NCI-H748 (cell line): ENCODE measurements at regions not wholly inside any gene's neighbourhood (a gene's known extent, or its start where the extent isn't known, plus 50 kb on each side); places are given as distances from the start of the nearest gene placed in this dataset.
A peak's percentile ranks its signal among the peaks of the same experiment; 100 is the strongest.
"Not testable (repeated sequence)": the region's sequence is repeated elsewhere in the genome, so short reads cannot be mapped to it uniquely, and the experiment has no call there.

Source experiments
- DNase-seq: peaks from one replicate; lab custom pipeline; 2025; ENCODE audit not compliant: unreplicated experiment; lab: John Stamatoyannopoulos, UW

GRCh38 chr3:107222907-107223306 lies 154.3 kb upstream of the CCDC54 start:
- no peak for DNase-seq

GRCh38 chr3:107224026-107224596 lies 153.1 kb upstream of the CCDC54 start:
- DNase-seq = no peak

GRCh38 chr3:107227091-107227490 lies 150.1 kb upstream of the CCDC54 start:
- DNase-seq = no peak

- DNase-seq = not testable (repeated sequence)
Observed at GRCh38 chr3:107233877-107234276, 143.4 kb upstream of the CCDC54 start.

GRCh38 chr3:107235193-107235927 lies 141.9 kb upstream of the CCDC54 start:
- DNase-seq = peak; percentile 16

- peak; percentile 68 for DNase-seq
Observed at GRCh38 chr3:107235928-107236315, 141.3 kb upstream of the CCDC54 start.

- no peak for DNase-seq
Observed at GRCh38 chr3:107236655-107237337, 140.4 kb upstream of the CCDC54 start.

- DNase-seq = no peak
Observed at GRCh38 chr3:107238787-107239186, 138.5 kb upstream of the CCDC54 start.

- DNase-seq = no peak
Observed at GRCh38 chr3:107239703-107240102, 137.5 kb upstream of the CCDC54 start.

- DNase-seq = peak; percentile 68
Observed at GRCh38 chr3:107240183-107241091, 136.8 kb upstream of the CCDC54 start.

GRCh38 chr3:107241217-107241616 lies 136.0 kb upstream of the CCDC54 start:
- peak; percentile 79 for DNase-seq

GRCh38 chr3:107242579-107242978 lies 134.7 kb upstream of the CCDC54 start:
- peak; percentile 54 for DNase-seq

- DNase-seq = no peak
Observed at GRCh38 chr3:107247116-107247515, 130.1 kb upstream of the CCDC54 start.

GRCh38 chr3:107249132-107249531 lies 128.1 kb upstream of the CCDC54 start:
- DNase-seq = no peak

GRCh38 chr3:107250221-107250620 lies 127.0 kb upstream of the CCDC54 start:
- DNase-seq = no peak

- DNase-seq = no peak
Observed at GRCh38 chr3:107251819-107252218, 125.4 kb upstream of the CCDC54 start.

GRCh38 chr3:107256963-107257362 lies 120.3 kb upstream of the CCDC54 start:
- DNase-seq = no peak

- DNase-seq = no peak
Observed at GRCh38 chr3:107258300-107258699, 118.9 kb upstream of the CCDC54 start.

- no peak for DNase-seq
Observed at GRCh38 chr3:107260207-107260606, 117.0 kb upstream of the CCDC54 start.

GRCh38 chr3:107263269-107264021 lies 113.8 kb upstream of the CCDC54 start:
- DNase-seq = no peak
